ENCODE measurements at regions not wholly inside any gene's neighbourhood (a gene's known extent, or its start where the extent isn't known, plus 50 kb on each side); places are given as distances from the start of the nearest gene placed in this dataset.

GRCh38 chr6:95109212-95109611 lies 468.1 kb upstream of the MANEA start:
- no peak overlapping the region for H3K27ac ChIP-seq (ENCODE audit: extremely low read length, insufficient read depth, low read length)
- no peak overlapping the region for H3K9ac ChIP-seq (ENCODE audit: insufficient read depth, low read depth, low read length)
- no peak overlapping the region for H3K4me2 ChIP-seq (ENCODE audit: low read depth, low read length)
- H3K4me1 ChIP-seq (ENCODE audit: insufficient read depth, low read length): no peaks in the 10 kb centered on the region
- ChIA-PET CTCF (ENCODE audit: low intra/inter-chr PET ratio, low total read pairs) (no interaction called here), POLR2A (no interaction called here)
- H3K27me3 ChIP-seq (ENCODE audit: control insufficient read depth in 1 of 2, insufficient read depth in 2 of 2, low read length in 2 of 2): no peaks in the 10 kb centered on the region
- no peaks in the 10 kb centered on the region for H3K79me2 ChIP-seq (ENCODE audit: insufficient read depth, low read length)
- no TSS peak for BruUV-seq (replicated peaks)
- intact Hi-C loops (cut with micrococcal nuclease; ENCODE audit: unreplicated experiment) (no loop called here), in situ Hi-C loops (cut with HindIII; ENCODE audit: extremely low pct_ligation_motif_present, low pct_unique_long_range_greater_than_20kb) (no loop called here)
- 2% methylated on average over 1 of the region's 1 CpG for WGBS (ENCODE audit: low lambda C conversion rate)
- TF ChIP-seq MAFK (conservative IDR thresholded peaks at IDR 0.05 in 1 of 2, IDR thresholded peaks at IDR 0.05 in 1 of 2; ENCODE audit: low read length in 2 of 2): peak; percentile 8 to 58; a peak in 2 of 4 replicates
- TF ChIP-seq ZNF12 (CRISPR knock-in tag; IDR thresholded peaks at IDR 0.05): no peak
- TF ChIP-seq HES4 (CRISPR knock-in tag; IDR thresholded peaks at IDR 0.05; ENCODE audit: borderline replicate concordance): no peak
- H3K9me3 ChIP-seq (ENCODE audit: low read length): no peaks in the 10 kb centered on the region
- DNase-seq (ENCODE audit: low spot score): no peak
- no peak for FAIRE-seq
- no peaks in the 10 kb centered on the region for H4K20me1 ChIP-seq (ENCODE audit: insufficient read depth, low read length)
- H3K4me3 ChIP-seq (replicated peaks in 1 of 3; ENCODE audit: insufficient read depth in 1 of 3, low read depth in 2 of 3, low read length in 3 of 3): no peak overlapping the region
- ATAC-seq: no peak
- no peak overlapping the region for H2AFZ ChIP-seq (ENCODE audit: low read length)
- no peaks in the 10 kb centered on the region for H3K36me3 ChIP-seq (replicated peaks in 1 of 2; ENCODE audit: control insufficient read depth in 1 of 2, insufficient read depth in 2 of 2, low read length in 2 of 2)

- H3K79me2 ChIP-seq (ENCODE audit: insufficient read depth, low read length): no peaks in the 10 kb centered on the region
- H3K36me3 ChIP-seq (replicated peaks in 1 of 2; ENCODE audit: control insufficient read depth in 1 of 2, insufficient read depth in 2 of 2, low read length in 2 of 2): no peaks in the 10 kb centered on the region
- no peak for ATAC-seq
- no peak for TF ChIP-seq POLR2G (IDR thresholded peaks at IDR 0.05; ENCODE audit: low read depth, low read length)
- TF ChIP-seq MEIS1 (CRISPR knock-in tag; IDR thresholded peaks at IDR 0.05; ENCODE audit: borderline replicate concordance): no peak
- no peak for TF ChIP-seq DNMT3B (CRISPR knock-in tag; conservative IDR thresholded peaks at IDR 0.05)
- TF ChIP-seq PAF1 (CRISPR knock-in tag; IDR thresholded peaks at IDR 0.05): no peak
- no peak for TF ChIP-seq TARDBP (CRISPR knock-in tag; IDR thresholded peaks at IDR 0.05)
- no peak for TF ChIP-seq ZNF768 (CRISPR knock-in tag; IDR thresholded peaks at IDR 0.05)
- H3K4me2 ChIP-seq (ENCODE audit: low read depth, low read length): no peak overlapping the region
- H4K20me1 ChIP-seq (ENCODE audit: insufficient read depth, low read length): no peaks in the 10 kb centered on the region
- no peaks in the 10 kb centered on the region for H3K4me1 ChIP-seq (ENCODE audit: insufficient read depth, low read length)
- H3K9ac ChIP-seq (ENCODE audit: insufficient read depth, low read depth, low read length): no peak overlapping the region
- ChIA-PET POLR2A (no interaction called here), CTCF (ENCODE audit: low intra/inter-chr PET ratio, low total read pairs) (no interaction called here)
- H3K9me3 ChIP-seq (ENCODE audit: low read length): no peaks in the 10 kb centered on the region
- no peak for FAIRE-seq
- intact Hi-C loops (cut with micrococcal nuclease; ENCODE audit: unreplicated experiment) (no loop called here), in situ Hi-C loops (cut with HindIII; ENCODE audit: extremely low pct_ligation_motif_present, low pct_unique_long_range_greater_than_20kb) (no loop called here)
- no peaks in the 10 kb centered on the region for H3K27me3 ChIP-seq (ENCODE audit: control insufficient read depth in 1 of 2, insufficient read depth in 2 of 2, low read length in 2 of 2)
- H3K27ac ChIP-seq (ENCODE audit: extremely low read length, insufficient read depth, low read length): no peak overlapping the region
- no peak for DNase-seq (ENCODE audit: low spot score)
- 0% methylated on average over 1 of the region's 1 CpG for WGBS (ENCODE audit: low lambda C conversion rate)
- no TSS peak for BruUV-seq (replicated peaks)
- H2AFZ ChIP-seq (ENCODE audit: low read length): no peak overlapping the region
- H3K4me3 ChIP-seq (replicated peaks in 1 of 3; ENCODE audit: insufficient read depth in 1 of 3, low read depth in 2 of 3, low read length in 3 of 3): no peak overlapping the region
Observed at GRCh38 chr6:95110767-95111166, 466.6 kb upstream of the MANEA start.
